Naive B cell (primary cell): ENCODE measurements at regions not wholly inside any gene's neighbourhood (a gene's known extent, or its start where the extent isn't known, plus 50 kb on each side); places are given as distances from the start of the nearest gene placed in this dataset.
"Not testable (repeated sequence)": the region's sequence is repeated elsewhere in the genome, so short reads cannot be mapped to it uniquely, and the experiment has no call there.

Experiments
- ATAC-seq, 2 donors: fragments of 150-1000 bp; cut with Tn5 transposase; 2 replicates each; pipeline ENCODE4 v1.10.0; 2021; ENCODE audit warnings: low read depth in 2 of 2, mild to moderate bottlenecking in 2 of 2, moderate library complexity in 2 of 2
- DNase-seq: peaks from one replicate; pipeline ENCODE4 v3.0.0; 2022
- H3K27ac Mint-ChIP-seq, 6 donors: one replicate each; pipeline ENCODE4 v1.8.0; 2020 to 2022; ENCODE audit warnings: mild to moderate bottlenecking in 6 of 6, mixed read lengths in 6 of 6, moderate library complexity in 5 of 6, inconsistent platforms in 2 of 6
- H3K27me3 Mint-ChIP-seq, 3 donors: one replicate each; pipeline ENCODE4 v1.8.0; 2021 to 2022; ENCODE audit warnings: mixed read lengths in 3 of 3, mild to moderate bottlenecking in 1 of 3
- H3K36me3 Mint-ChIP-seq, 2 donors: one replicate each; pipeline ENCODE4 v1.8.0; 2020 to 2022; ENCODE audit warnings: mixed read lengths in 2 of 2, inconsistent platforms in 1 of 2, mild to moderate bottlenecking in 1 of 2
- H3K4me1 Mint-ChIP-seq, 3 donors: one replicate each; pipeline ENCODE4 v1.8.0; 2020 to 2022; ENCODE audit warnings: mixed read lengths in 3 of 3, inconsistent platforms in 1 of 3, mild to moderate bottlenecking in 1 of 3, moderate library complexity in 1 of 3
- H3K4me3 Mint-ChIP-seq, 8 donors: one replicate each; pipeline ENCODE4 v1.8.0; 2020 to 2022; ENCODE audit warnings: mild to moderate bottlenecking in 8 of 8, mixed read lengths in 8 of 8, moderate library complexity in 8 of 8, inconsistent platforms in 2 of 8
- H3K9me3 Mint-ChIP-seq, 7 donors: one replicate each; pipeline ENCODE4 v1.8.0; 2020 to 2022; ENCODE audit warnings: mixed read lengths in 7 of 7, mild to moderate bottlenecking in 5 of 7, inconsistent platforms in 2 of 7, moderate library complexity in 1 of 7

DNA sequence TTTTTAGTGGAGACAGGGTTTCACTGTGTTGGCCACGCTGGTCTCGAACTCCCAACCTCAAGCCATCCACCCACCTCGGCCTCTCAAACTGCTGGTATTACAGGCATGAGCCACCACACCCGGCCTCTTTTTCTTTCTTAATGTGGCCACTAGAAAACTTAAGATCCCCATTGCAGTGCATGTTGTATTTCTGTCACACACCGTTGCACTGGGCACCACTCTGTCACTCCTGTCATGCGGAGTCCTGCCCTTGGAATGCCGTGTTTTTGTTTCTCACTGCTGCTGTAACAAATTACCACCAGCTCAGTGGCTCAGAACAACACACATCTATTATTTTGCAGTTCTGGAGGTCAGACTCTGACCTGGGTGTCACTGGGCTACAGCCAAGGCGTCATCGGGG, 178.9 kb downstream of the TRIM43 start:
- not testable (repeated sequence) for H3K9me3 Mint-ChIP-seq, H3K4me1 Mint-ChIP-seq, DNase-seq, H3K36me3 Mint-ChIP-seq, H3K27ac Mint-ChIP-seq, ATAC-seq, H3K4me3 Mint-ChIP-seq
- peaks cover 0 to 14% (median 0%) of the 10 kb centered on the region in 3 donors for H3K27me3 Mint-ChIP-seq

DNA sequence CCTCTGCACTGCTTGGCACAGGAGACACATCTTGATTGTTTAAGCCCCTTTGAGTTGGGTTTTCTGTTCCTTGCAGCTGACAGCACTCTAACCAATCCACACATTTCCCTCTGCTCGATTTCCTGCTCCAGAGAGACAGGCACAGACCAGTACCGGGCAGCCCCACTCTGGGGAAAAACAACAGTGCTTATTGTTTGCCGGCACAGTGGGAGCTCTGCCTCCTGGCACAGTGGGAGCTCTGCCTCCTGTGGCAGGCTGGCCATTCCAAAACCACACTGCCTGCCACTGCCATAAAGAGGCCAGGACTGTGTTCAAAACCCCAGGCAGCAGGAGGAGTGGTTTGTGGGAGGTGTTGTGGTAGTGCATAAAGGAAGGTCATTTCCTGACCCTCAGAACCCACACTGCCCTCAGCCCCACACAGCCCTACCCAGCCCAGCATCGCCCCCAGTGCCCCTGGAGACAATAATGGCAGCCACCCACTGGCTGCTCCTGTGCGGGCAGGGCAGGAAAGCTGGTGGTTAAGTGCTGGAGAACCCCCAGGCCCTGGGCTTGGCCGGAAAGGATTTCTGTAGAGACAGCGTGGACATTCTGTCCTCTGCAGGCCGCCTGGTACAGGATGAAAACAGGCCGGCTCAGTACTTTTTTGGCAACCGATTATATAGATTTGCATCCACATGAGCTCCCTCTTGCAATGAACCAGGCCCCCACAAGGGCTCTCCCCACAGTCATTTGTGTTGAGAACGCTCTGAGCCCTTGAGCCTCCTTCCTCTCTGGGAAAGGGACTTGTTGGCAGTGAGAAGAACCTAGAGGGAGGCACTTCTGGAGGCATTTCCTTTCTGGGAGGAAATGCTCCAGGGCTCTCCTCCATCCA, 182.8 kb downstream of the TRIM43 start:
- H3K27me3 Mint-ChIP-seq = peaks cover 0 to 11% (median 0%) of the 10 kb centered on the region in 3 donors
- H3K4me1 Mint-ChIP-seq, H3K36me3 Mint-ChIP-seq, ATAC-seq, DNase-seq, H3K4me3 Mint-ChIP-seq, H3K9me3 Mint-ChIP-seq, H3K27ac Mint-ChIP-seq: not testable (repeated sequence)

DNA sequence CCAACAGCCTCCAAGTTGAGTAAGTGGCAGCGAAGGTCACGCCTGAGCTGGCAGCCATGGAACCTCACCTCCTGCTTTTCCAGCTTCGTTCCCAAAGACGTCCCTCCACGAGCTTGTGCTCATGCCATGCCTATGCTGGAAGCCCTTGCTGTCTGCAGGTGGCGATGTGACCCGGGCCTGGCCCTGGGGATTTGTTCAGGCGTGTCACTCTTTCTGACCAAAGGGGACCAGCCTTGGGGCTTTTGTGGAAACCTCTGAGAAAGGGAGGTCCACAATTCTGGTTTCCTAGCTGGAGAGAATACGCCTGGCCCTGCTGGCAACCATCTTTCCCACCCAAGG, 183.4 kb downstream of the TRIM43 start:
- not testable (repeated sequence) for H3K27me3 Mint-ChIP-seq, H3K36me3 Mint-ChIP-seq, H3K9me3 Mint-ChIP-seq, DNase-seq, H3K4me3 Mint-ChIP-seq, H3K4me1 Mint-ChIP-seq, ATAC-seq, H3K27ac Mint-ChIP-seq
